ENCODE measurements at regions not wholly inside any gene's neighbourhood (a gene's known extent, or its start where the extent isn't known, plus 50 kb on each side); places are given as distances from the start of the nearest gene placed in this dataset.

- DNase-seq = no peak
Measured at GRCh38 chr21:37967036-37967435, 50.8 kb upstream of the KCNJ6 start.

- DNase-seq = no peak
Measured at GRCh38 chr21:37968744-37969143, 52.5 kb upstream of the KCNJ6 start.

- no peak for DNase-seq
Measured at GRCh38 chr21:37970548-37970947, 54.3 kb upstream of the KCNJ6 start.

GRCh38 chr21:37971390-37971950 lies 55.2 kb upstream of the KCNJ6 start:
- no peak for DNase-seq

GRCh38 chr21:37974081-37974480 lies 57.8 kb upstream of the KCNJ6 start:
- DNase-seq = no peak

- DNase-seq = no peak
Measured at GRCh38 chr21:37982496-37983318, 66.5 kb upstream of the KCNJ6 start.

- DNase-seq = no peak
Measured at GRCh38 chr21:37983336-37984095, 67.3 kb upstream of the KCNJ6 start.

- DNase-seq = no peak
Measured at GRCh38 chr21:37984416-37984815, 68.2 kb upstream of the KCNJ6 start.

- no peak for DNase-seq
Measured at GRCh38 chr21:37986000-37986399, 69.7 kb upstream of the KCNJ6 start.

- no peak for DNase-seq
Measured at GRCh38 chr21:37986751-37987399, 70.6 kb upstream of the KCNJ6 start.

- no peak for DNase-seq
Measured at GRCh38 chr21:37987668-37988067, 71.4 kb upstream of the KCNJ6 start.

GRCh38 chr21:37993071-37993470 lies 76.8 kb upstream of the KCNJ6 start:
- no peak for DNase-seq

- DNase-seq = no peak
Measured at GRCh38 chr21:37994211-37994610, 78.0 kb upstream of the KCNJ6 start.

- DNase-seq = no peak
Measured at GRCh38 chr21:38012672-38013071, 96.4 kb upstream of the KCNJ6 start.

GRCh38 chr21:38013741-38014140 lies 97.5 kb upstream of the KCNJ6 start:
- no peak for DNase-seq

GRCh38 chr21:38014298-38014697 lies 98.0 kb upstream of the KCNJ6 start:
- DNase-seq = no peak

GRCh38 chr21:38027901-38028498 lies 111.7 kb upstream of the KCNJ6 start:
- no peak for DNase-seq

GRCh38 chr21:38032082-38032801 lies 116.0 kb upstream of the KCNJ6 start:
- DNase-seq = peak; percentile 10

- no peak for DNase-seq
Measured at GRCh38 chr21:38036016-38036415, 119.8 kb upstream of the KCNJ6 start.

GRCh38 chr21:38037416-38037815 lies 121.2 kb upstream of the KCNJ6 start:
- DNase-seq = no peak

- no peak for DNase-seq
Measured at GRCh38 chr21:38039369-38039768, 123.1 kb upstream of the KCNJ6 start.

- no peak for DNase-seq
Measured at GRCh38 chr21:38039841-38040240, 123.6 kb upstream of the KCNJ6 start.
